ENCODE measurements at regions not wholly inside any gene's neighbourhood (a gene's known extent, or its start where the extent isn't known, plus 50 kb on each side); places are given as distances from the start of the nearest gene placed in this dataset.
"Not testable (repeated sequence)": the region's sequence is repeated elsewhere in the genome, so short reads cannot be mapped to it uniquely, and the experiment has no call there.

GRCh38 chr2:22957446-22957845 lies 427.5 kb upstream of the KLHL29 start:
- no peak for DNase-seq

- DNase-seq, result no peak
These were observed 426.7 kb upstream of the KLHL29 start for GRCh38 chr2:22958308-22958707.

- no peak for DNase-seq
These were observed 417.2 kb upstream of the KLHL29 start for GRCh38 chr2:22967756-22968155.

GRCh38 chr2:22970284-22970975 lies 414.5 kb upstream of the KLHL29 start:
- DNase-seq, result no peak

- DNase-seq, result no peak
These were observed 414.0 kb upstream of the KLHL29 start for GRCh38 chr2:22970991-22971390.

- no peak for DNase-seq
These were observed 403.2 kb upstream of the KLHL29 start for GRCh38 chr2:22981785-22982184.

- DNase-seq, result not testable (repeated sequence)
These were observed 400.8 kb upstream of the KLHL29 start for GRCh38 chr2:22984152-22984551.

GRCh38 chr2:22990246-22990645 lies 394.7 kb upstream of the KLHL29 start:
- no peak for DNase-seq

GRCh38 chr2:22991844-22992243 lies 393.1 kb upstream of the KLHL29 start:
- no peak for DNase-seq

GRCh38 chr2:22992441-22992840 lies 392.5 kb upstream of the KLHL29 start:
- DNase-seq, result no peak

- DNase-seq, result no peak
These were observed 391.7 kb upstream of the KLHL29 start for GRCh38 chr2:22993250-22993649.

GRCh38 chr2:22995576-22995975 lies 389.4 kb upstream of the KLHL29 start:
- no peak for DNase-seq

GRCh38 chr2:22996911-22997310 lies 388.1 kb upstream of the KLHL29 start:
- DNase-seq, result no peak

GRCh38 chr2:22998359-22998758 lies 386.6 kb upstream of the KLHL29 start:
- DNase-seq, result no peak

- DNase-seq, result no peak
These were observed 385.0 kb upstream of the KLHL29 start for GRCh38 chr2:22999951-23000350.

- DNase-seq, result no peak
These were observed 382.7 kb upstream of the KLHL29 start for GRCh38 chr2:23002234-23002633.

GRCh38 chr2:23005469-23005868 lies 379.5 kb upstream of the KLHL29 start:
- no peak for DNase-seq

- DNase-seq, result no peak
These were observed 377.2 kb upstream of the KLHL29 start for GRCh38 chr2:23007631-23008235.

GRCh38 chr2:23008440-23008839 lies 376.5 kb upstream of the KLHL29 start:
- DNase-seq, result no peak

GRCh38 chr2:23008951-23009350 lies 376.0 kb upstream of the KLHL29 start:
- DNase-seq, result no peak

- DNase-seq, result no peak
These were observed 375.3 kb upstream of the KLHL29 start for GRCh38 chr2:23009545-23010149.

GRCh38 chr2:23012499-23012898 lies 372.5 kb upstream of the KLHL29 start:
- no peak for DNase-seq

- DNase-seq, result no peak
These were observed 369.3 kb upstream of the KLHL29 start for GRCh38 chr2:23015651-23016200.

GRCh38 chr2:23019476-23019875 lies 365.5 kb upstream of the KLHL29 start:
- no peak for DNase-seq

Measured in stimulated activated CD4-positive, alpha-beta T cell treated with anti-CD3 and anti-CD28 coated beads, Interleukin-2, amount 100 ng/mL, for 24 hours (primary cell).